ENCODE measurements at regions not wholly inside any gene's neighbourhood (a gene's known extent, or its start where the extent isn't known, plus 50 kb on each side); places are given as distances from the start of the nearest gene placed in this dataset.

GRCh38 chr14:37992499-37992898 lies 215.2 kb upstream of the SSTR1 start:
- TF ChIP-seq CTCF (tag by site-specific recombination; IDR thresholded peaks at IDR 0.05) (no peak), ZSCAN23 (tag by site-specific recombination; IDR thresholded peaks at IDR 0.05) (no peak), ZNF391 (tag by site-specific recombination; IDR thresholded peaks at IDR 0.05; ENCODE audit: borderline replicate concordance, low read depth) (no peak), REST (tag by site-specific recombination; IDR thresholded peaks at IDR 0.05) (no peak), SP3 (tag by site-specific recombination; IDR thresholded peaks at IDR 0.05) (no peak), SETDB1 (IDR thresholded peaks at IDR 0.05; ENCODE audit: insufficient read length, low read length) (no peak), ZFP3 (tag by site-specific recombination; IDR thresholded peaks at IDR 0.05; ENCODE audit: low read depth) (no peak), KLF9 (tag by site-specific recombination; IDR thresholded peaks at IDR 0.05; ENCODE audit: low read depth) (no peak), TCF7L2 (IDR thresholded peaks at IDR 0.05; ENCODE audit: borderline replicate concordance, low read depth, low read length) (no peak)
- TF ChIP-seq, protein P1, sequence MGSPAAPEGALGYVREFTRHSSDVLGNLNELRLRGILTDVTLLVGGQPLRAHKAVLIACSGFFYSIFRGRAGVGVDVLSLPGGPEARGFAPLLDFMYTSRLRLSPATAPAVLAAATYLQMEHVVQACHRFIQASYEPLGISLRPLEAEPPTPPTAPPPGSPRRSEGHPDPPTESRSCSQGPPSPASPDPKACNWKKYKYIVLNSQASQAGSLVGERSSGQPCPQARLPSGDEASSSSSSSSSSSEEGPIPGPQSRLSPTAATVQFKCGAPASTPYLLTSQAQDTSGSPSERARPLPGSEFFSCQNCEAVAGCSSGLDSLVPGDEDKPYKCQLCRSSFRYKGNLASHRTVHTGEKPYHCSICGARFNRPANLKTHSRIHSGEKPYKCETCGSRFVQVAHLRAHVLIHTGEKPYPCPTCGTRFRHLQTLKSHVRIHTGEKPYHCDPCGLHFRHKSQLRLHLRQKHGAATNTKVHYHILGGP (tag by site-specific recombination; IDR thresholded peaks at IDR 0.05): no peak
